Activated CD8-positive, alpha-beta T cell treated with anti-CD3 and anti-CD28 coated beads for 36 hours (primary cell): ENCODE measurements at regions not wholly inside any gene's neighbourhood (a gene's known extent, or its start where the extent isn't known, plus 50 kb on each side); places are given as distances from the start of the nearest gene placed in this dataset.

Experiments
- ATAC-seq: fragments of 200-7000 bp; cut with Tn5 transposase; one replicate; pipeline ENCODE4 v1.10.0; 2021; ENCODE audit warnings: mild to moderate bottlenecking, moderate library complexity
- CTCF ChIA-PET: fragments of 350-600 bp; sonication (Branson Sonifier 250); formaldehyde crosslinking; loops from one replicate; lab custom pipeline; 2021; ENCODE audit warnings: antibody characterized with exemption; lab: Charles Lee
- POLR2A ChIA-PET: fragments of 350-600 bp; sonication (Branson Sonifier 250); formaldehyde crosslinking; loops from one replicate; lab custom pipeline; 2021; ENCODE audit warnings: antibody characterized with exemption; lab: Charles Lee
- DNase-seq: peaks from one replicate; pipeline ENCODE4 v3.0.0-alpha.2; 2020
- H3K27ac Mint-ChIP-seq: one replicate; pipeline ENCODE4 v1.8.0; 2021; ENCODE audit warnings: mild to moderate bottlenecking, mixed read lengths
- H3K27me3 Mint-ChIP-seq: one replicate; pipeline ENCODE4 v1.8.0; 2021; ENCODE audit warnings: mixed read lengths
- H3K36me3 Mint-ChIP-seq: one replicate; pipeline ENCODE4 v1.8.0; 2021; ENCODE audit warnings: low read depth, mixed read lengths
- H3K4me1 Mint-ChIP-seq: one replicate; pipeline ENCODE4 v1.8.0; 2021; ENCODE audit warnings: low read depth, mixed read lengths
- H3K4me3 Mint-ChIP-seq: one replicate; pipeline ENCODE4 v1.8.0; 2021; ENCODE audit warnings: mild to moderate bottlenecking, moderate library complexity, mixed read lengths
- H3K9me3 Mint-ChIP-seq: one replicate; pipeline ENCODE4 v1.8.0; 2021; ENCODE audit warnings: mixed read lengths
- intact Hi-C: fragments of 100-400 bp; cut with micrococcal nuclease; formaldehyde crosslinking; loops from one replicate; pipeline ENCODE4 v1.10.0; 2022
- TF ChIP-seq, protein P1 (sequence below): fragments of 200-600 bp; IDR thresholded peaks from one replicate; pipeline ENCODE4 v1.8.0; 2022; ENCODE audit warnings: antibody characterized with exemption, mild to moderate bottlenecking

GRCh38 chr18:39489431-39489830, 1923.8 kb upstream of the CELF4 start:
- TF ChIP-seq, protein P1, sequence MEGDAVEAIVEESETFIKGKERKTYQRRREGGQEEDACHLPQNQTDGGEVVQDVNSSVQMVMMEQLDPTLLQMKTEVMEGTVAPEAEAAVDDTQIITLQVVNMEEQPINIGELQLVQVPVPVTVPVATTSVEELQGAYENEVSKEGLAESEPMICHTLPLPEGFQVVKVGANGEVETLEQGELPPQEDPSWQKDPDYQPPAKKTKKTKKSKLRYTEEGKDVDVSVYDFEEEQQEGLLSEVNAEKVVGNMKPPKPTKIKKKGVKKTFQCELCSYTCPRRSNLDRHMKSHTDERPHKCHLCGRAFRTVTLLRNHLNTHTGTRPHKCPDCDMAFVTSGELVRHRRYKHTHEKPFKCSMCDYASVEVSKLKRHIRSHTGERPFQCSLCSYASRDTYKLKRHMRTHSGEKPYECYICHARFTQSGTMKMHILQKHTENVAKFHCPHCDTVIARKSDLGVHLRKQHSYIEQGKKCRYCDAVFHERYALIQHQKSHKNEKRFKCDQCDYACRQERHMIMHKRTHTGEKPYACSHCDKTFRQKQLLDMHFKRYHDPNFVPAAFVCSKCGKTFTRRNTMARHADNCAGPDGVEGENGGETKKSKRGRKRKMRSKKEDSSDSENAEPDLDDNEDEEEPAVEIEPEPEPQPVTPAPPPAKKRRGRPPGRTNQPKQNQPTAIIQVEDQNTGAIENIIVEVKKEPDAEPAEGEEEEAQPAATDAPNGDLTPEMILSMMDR, result no peak
- CTCF ChIA-PET, result no interaction called here
- H3K4me1 Mint-ChIP-seq, result no peaks in the 10 kb centered on the region
- no peaks in the 10 kb centered on the region for H3K27me3 Mint-ChIP-seq
- H3K4me3 Mint-ChIP-seq, result no peak overlapping the region
- peaks cover 8% of the 10 kb centered on the region for H3K9me3 Mint-ChIP-seq
- POLR2A ChIA-PET, result no interaction called here
- ATAC-seq (no peak), DNase-seq (no peak)
- intact Hi-C loops, result no loop called here
- H3K27ac Mint-ChIP-seq, result no peak overlapping the region
- H3K36me3 Mint-ChIP-seq, result no peaks in the 10 kb centered on the region

DNA sequence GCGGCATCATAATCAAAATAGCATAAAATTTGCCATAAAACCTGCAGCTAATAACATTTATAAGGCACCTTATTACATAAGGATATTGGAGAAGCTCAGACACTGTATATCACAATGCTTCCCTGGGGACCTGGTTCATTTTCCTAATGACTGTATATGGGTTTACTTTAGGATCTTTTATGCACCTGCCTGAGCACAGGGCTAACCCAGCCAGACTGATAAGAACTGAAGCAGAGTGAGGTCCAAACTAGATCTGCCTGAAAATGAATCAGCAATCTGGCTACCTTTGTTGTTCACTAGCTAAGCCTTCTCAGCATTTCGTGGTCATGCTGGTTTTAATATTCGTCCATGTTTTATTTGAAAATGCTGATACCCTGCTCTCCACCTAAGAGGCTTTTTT, 1922.3 kb upstream of the CELF4 start:
- Mint-ChIP-seq H3K9me3 (peaks cover 6% of the 10 kb centered on the region), H3K4me1 (no peaks in the 10 kb centered on the region), H3K4me3 (no peak overlapping the region), H3K27ac (no peak overlapping the region), H3K27me3 (no peaks in the 10 kb centered on the region), H3K36me3 (no peaks in the 10 kb centered on the region)
- ATAC-seq, result no peak
- intact Hi-C loops, result no loop called here
- DNase-seq, result no peak
- ChIA-PET POLR2A (no interaction called here), CTCF (no interaction called here)
- TF ChIP-seq, protein P1, result no peak

GRCh38 chr18:39486268-39486667, 1920.7 kb upstream of the CELF4 start:
- intact Hi-C loops, result no loop called here
- ChIA-PET POLR2A (no interaction called here), CTCF (no interaction called here)
- no peak overlapping the region for H3K4me3 Mint-ChIP-seq
- H3K27ac Mint-ChIP-seq, result no peak overlapping the region
- no peaks in the 10 kb centered on the region for H3K9me3 Mint-ChIP-seq
- no peaks in the 10 kb centered on the region for H3K36me3 Mint-ChIP-seq
- H3K27me3 Mint-ChIP-seq, result no peaks in the 10 kb centered on the region
- ATAC-seq, result no peak
- DNase-seq, result no peak
- TF ChIP-seq, protein P1, result no peak
- H3K4me1 Mint-ChIP-seq, result no peaks in the 10 kb centered on the region

DNA sequence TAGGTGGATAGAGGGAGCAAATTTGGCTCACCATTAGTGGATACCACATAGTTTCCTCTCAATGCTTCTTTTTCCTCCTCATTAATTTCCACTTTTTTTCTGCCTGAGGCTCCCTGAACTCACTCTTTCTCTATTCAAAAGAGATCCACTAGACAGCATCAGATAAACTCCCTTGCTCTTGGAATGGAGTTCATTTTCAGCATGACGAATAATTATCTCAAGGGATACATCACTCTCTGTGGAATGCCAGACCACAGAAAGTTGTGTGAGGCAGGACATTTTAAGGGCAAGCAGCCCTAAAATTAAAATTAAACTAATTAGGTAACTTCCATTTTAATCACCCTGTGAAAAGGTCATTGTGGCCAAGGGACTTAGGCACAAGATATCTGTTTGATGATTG, 1920.1 kb upstream of the CELF4 start:
- Mint-ChIP-seq H3K36me3 (no peaks in the 10 kb centered on the region), H3K27me3 (no peaks in the 10 kb centered on the region), H3K9me3 (no peaks in the 10 kb centered on the region), H3K4me3 (no peak overlapping the region), H3K4me1 (no peaks in the 10 kb centered on the region), H3K27ac (no peak overlapping the region)
- TF ChIP-seq, protein P1, result no peak
- no peak for DNase-seq
- ChIA-PET CTCF (no interaction called here), POLR2A (no interaction called here)
- intact Hi-C loops, result no loop called here
- ATAC-seq, result no peak

DNA sequence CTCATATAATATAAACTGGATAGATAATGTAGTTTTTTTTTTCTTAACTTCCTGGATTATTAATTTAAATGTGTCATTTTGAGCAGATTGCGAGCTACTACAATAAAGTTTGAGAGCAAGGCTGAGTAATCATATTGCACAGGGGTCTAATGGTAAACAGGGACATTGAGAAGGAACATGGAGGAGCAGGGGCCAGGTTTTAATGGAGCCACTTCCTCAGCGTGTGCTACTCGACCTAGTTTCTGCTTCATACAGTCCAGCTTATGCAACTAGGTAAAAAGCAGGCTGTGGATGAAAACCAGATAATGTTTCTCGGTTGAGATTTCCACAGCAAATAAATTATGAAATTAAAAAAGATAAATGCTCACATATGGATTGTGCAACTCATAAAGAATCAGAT, 1915.7 kb upstream of the CELF4 start:
- TF ChIP-seq, protein P1, result no peak
- no peaks in the 10 kb centered on the region for H3K9me3 Mint-ChIP-seq

More for the DNA sequence above, 1915.7 kb upstream of the CELF4 start:
- intact Hi-C loops, result no loop called here
- Mint-ChIP-seq H3K36me3 (no peaks in the 10 kb centered on the region), H3K27ac (no peak overlapping the region), H3K4me1 (no peaks in the 10 kb centered on the region), H3K4me3 (no peak overlapping the region), H3K27me3 (no peaks in the 10 kb centered on the region)
- POLR2A ChIA-PET, result no interaction called here
- DNase-seq, result no peak
- no peak for ATAC-seq
- CTCF ChIA-PET, result no interaction called here
